ENCODE measurements at regions not wholly inside any gene's neighbourhood (a gene's known extent, or its start where the extent isn't known, plus 50 kb on each side); places are given as distances from the start of the nearest gene placed in this dataset.

- no peak for DNase-seq
Measured at GRCh38 chr7:32169228-32169627, 99.0 kb upstream of the PDE1C start.

GRCh38 chr7:32167815-32168214 is 97.6 kb upstream of the PDE1C start:
- no peak for DNase-seq

DNA sequence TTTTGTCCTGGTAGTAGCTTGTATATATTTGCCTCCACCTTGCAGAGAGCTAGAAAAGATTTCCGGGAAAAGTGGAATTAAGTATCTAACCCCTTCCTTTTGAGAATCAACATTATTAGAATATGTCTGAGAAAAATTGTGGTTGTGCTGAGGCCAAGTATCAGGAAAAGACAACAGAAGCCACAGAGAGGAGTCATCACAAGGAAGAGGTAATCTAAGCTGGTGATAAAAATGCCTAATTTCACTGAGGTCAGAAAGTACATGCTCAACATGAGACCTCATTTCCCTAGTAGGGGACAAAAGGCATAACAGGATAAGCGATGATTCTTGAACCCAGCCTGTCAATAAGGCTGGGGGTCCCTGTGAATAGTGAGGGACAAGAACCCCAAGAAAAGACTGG is 97.0 kb upstream of the PDE1C start:
- DNase-seq, result no peak

GRCh38 chr7:32164341-32164996 is 94.3 kb upstream of the PDE1C start:
- DNase-seq, result no peak

DNA sequence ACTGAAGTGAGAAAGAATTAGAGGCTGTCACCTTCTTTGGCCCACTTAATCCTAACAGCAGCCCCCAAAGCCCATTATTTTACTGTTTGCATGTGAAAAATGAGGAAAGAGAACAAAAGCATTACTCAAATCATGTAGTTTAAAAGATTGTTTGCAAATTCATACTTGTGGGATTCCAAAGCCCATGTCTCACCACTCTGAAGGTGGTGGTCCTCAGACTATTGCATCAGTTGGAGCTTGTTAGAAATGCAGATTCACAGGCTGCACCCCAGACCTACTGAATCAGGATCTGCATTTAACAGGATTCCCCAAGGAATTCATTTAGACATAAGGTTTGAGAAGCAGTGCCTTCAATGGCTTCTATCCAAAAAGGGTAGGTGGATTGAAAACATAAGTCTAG is 93.7 kb upstream of the PDE1C start:
- DNase-seq, result no peak

DNA sequence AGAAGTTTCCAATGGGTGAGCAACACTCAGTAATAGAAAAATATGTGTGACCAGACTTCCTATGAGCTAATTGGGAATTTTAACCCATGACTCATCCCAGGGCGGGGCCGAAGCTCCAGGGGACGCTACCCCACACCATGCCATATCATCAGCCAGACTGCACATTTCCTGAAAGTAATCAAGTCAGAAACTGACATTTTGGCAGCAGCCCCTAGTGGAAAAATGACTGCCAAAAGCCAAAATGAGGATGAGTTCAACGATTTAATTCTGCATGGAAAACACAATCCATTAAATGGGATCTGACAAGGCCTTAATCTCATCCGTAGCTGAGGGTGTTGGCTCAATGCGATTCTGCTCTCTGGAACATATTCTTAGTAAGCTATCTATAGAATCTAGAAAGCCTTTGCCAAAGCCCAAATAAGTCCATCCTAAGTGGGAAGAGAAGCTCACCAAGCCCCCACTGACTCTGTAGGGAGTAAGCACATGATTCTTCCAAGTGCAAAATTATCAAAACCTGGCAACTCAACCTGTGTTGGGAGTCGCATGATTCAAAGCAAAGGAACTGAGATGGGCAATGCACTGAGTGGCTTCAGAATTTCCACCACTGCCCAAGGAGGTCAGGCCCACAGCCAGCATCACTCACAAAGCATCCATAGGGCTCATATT is 93.1 kb upstream of the PDE1C start:
- no peak for DNase-seq

DNA sequence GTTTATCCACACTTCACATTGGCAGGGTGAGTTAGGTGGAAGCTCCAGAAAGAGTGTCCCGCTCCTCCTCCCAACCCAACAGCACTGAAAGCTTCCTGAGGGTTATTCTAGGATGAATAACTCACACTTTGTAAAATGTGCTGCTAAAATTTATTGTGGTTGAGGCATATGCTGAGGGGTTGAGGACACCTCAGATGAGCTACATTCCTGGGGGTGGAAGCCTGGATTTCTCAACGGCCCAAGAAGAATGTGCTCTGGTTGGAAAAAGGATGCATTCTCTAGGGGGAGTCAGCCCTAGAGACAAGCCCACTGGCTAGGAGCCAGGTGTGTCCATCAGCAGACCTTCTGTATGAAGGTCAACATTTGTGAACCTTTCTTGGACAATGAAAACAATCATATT is 91.5 kb upstream of the PDE1C start:
- no peak for DNase-seq

DNA sequence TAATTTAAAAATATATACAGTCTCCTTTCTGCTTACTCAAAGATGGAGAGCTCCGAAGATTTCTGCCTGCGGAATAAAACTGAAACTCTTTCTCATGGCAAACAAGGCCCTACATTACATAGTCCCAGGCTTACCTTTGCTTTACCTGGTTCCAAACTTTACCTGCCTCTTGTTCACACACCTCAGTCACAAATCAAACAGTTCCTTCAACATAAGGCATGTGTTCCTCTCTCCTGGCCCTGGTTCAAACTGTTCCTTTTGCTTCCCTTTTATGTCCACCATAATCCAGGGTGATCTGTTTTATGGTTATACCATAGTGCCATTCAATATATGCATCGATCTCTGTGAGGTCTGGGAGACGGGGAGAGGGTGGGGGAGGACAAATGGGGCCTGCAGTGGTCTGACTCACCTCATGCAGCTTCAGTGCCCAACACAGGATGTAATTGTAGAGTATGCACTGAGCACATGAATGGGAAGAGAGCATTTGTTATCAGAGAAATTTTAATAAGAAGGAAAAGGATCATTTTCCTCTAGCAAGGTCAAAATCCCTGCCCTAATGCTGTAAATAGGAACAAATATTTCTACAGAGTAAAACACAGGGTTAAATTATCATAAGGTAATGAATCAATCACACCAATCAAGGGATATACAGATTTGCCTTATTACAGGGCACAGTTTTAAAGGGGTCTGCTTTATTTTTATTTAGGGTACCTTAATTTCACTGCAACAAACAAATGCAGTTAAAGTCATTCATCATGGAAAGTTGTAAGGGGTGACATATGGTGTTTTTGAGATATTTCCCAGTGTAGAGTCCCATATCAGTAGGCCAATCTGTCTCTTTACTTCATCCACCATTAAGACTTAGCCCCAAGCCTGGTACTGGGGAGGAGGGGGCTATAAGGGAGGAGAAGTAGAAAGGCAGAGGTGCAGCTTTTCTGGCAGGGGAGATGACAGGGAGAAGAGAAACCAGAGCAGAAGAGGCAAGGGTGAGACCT is 88.8 kb upstream of the PDE1C start:
- peak; percentile 8 for DNase-seq

DNA sequence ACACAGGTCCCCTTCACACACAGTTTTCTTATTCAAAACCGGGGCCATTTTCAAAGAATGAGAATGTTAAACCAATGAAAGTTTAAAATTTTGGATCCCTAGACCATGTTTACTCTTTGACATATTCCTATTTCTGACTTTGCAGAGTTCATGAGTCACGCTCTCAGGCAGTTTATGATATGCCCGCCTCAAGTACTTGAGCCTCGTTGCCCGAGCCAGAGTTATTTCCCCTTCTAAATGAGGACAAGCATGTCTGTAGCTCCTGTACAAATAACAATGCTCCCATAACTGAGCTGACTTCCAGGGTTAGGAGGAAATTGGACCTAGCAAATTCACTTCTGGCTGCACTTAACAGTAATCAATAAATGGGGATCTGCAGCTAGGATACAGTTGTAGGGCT is 87.9 kb upstream of the PDE1C start:
- peak; percentile 78 for DNase-seq

GRCh38 chr7:32155712-32156111 is 85.5 kb upstream of the PDE1C start:
- DNase-seq, result no peak

DNA sequence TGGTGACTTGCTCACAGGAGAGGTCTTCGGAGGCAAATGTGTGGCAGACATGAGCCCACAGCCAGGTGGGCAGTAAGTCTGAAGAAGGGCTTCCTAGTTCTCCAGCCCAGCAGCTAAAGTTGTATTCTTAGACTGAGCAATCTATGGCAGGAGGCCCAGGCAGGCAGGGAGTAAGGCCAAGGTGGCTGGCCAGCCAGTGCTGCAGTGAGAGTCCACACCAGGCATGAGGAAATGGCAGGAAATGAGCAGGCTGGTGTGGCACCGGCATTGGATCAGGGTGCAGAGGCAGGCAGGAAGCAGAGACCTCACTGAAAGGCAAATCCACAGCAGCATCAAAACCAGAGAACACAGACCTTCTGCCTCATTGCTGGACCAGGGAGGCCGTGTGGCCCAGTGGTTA is 84.6 kb upstream of the PDE1C start:
- DNase-seq, result no peak

GRCh38 chr7:32153006-32153405 is 82.8 kb upstream of the PDE1C start:
- no peak for DNase-seq

- DNase-seq, result no peak
Measured at GRCh38 chr7:32152576-32152975, 82.4 kb upstream of the PDE1C start.

GRCh38 chr7:32150589-32150988 is 80.4 kb upstream of the PDE1C start:
- no peak for DNase-seq

DNA sequence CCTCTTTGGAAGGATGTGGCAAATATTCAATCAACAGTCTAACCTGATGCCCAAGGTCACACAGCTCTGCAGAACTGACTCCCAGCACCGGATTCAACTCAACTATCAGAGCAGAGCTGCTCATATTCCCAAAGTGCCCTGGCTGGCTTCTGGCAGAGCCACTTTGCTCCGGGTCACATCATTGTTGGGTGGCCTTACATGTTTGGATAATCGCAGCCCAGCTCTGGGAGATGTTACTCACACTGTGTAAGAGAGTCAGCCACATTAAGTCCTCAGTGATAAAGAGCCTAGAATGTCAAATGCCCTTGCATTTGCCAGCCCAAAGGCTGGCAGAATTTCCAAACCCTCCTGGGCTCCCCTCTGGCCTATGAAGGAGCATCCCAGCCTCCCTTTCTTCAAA is 79.8 kb upstream of the PDE1C start:
- DNase-seq, result no peak

DNA sequence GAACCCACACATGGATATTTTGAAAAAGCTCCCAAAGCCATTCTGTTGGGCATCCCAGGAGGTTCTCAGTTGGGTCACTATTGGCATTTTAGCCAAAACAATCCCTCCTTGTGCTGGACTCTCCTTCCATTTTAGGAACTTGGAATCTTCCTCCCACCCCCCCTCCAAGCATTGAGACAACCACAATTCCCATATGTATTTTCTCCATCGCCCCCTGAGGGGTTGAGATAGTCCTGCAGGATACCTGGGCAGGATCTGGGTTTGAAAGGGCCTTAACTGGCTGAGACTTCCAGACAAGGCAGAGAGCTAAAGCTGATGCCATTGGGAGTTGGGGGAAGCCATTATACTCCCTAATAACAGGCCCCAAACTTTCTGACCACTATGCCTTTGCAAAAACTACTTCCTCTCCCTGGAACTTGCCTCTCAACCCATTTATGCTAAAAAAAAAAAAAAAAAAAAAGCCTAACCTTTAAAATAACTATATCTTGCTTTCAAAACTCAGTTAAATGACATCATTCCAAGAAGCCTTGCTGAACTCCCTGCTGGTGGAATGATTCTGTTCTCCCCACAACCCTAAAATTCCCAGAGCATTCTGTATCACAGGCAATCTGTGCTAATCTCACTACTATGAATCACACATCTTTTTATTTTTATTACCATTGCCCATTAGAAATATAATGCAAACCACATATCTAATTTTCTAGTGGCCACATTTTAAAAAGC is 77.5 kb upstream of the PDE1C start:
- DNase-seq, result no peak

DNA sequence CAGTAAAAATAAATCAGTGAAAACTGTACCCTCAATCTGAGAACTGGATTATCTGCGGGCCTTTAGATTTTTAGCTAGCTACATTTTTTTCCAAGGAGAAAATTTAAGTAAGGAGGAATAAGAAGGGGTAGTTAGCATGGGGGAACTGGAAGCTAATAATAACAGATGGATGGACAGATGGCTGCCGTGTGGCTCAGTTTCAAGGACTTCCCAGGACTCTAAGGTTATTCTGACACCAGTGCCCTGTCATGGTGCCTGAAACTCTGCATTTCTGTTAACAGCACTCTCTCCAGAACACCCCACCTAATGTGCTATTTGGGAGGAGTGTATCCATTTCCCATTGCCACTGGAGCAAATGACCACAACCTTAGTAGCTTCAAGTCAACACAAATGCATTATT is 75.7 kb upstream of the PDE1C start:
- no peak for DNase-seq

DNA sequence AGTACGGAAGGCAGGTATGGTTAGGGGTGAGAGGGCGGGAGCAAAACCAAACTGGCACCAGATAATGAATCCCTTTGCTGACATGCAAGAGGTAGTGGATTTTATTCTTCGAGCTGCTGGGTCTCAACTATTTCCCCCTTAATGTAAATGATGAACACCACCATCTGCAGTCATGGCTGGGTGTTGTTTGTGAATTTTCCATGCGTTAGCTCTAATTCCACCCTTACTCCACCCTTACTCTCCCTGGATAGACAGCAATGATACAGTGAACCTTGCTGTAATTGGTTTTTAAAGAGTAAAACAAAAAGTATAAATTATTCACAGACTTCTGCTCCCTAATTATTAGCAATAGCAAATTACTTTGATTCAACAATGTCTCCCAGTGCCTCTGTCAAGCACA is 74.5 kb upstream of the PDE1C start:
- no peak for DNase-seq

- DNase-seq, result no peak
Measured at GRCh38 chr7:32143301-32143700, 73.1 kb upstream of the PDE1C start.

DNA sequence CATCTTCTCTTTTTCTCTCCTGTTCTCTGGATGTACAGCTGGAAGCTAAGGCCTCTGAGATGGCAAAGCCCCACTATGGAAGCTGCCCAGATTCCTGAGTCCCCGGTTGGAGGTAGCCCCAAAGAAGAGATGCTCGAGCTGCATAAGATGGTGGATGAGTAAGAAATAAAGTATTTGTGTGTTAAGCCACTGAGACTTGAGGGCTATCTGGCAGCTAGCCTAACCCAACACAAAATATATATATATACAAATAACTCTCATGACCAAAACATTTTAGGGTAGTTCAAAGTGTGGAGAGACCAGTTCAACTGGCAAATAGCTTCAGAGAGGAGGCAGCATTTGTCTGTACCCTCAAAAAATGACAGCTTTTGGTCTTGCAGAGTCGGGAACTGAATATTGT is 72.4 kb upstream of the PDE1C start:
- no peak for DNase-seq

- DNase-seq, result no peak
Measured at GRCh38 chr7:32140210-32140939, 70.2 kb upstream of the PDE1C start.

GRCh38 chr7:32137059-32137458 is 66.9 kb upstream of the PDE1C start:
- peak; percentile 83 for DNase-seq

Data from DMS153 (cell line).